Fibroblast of the aortic adventitia (primary cell): ENCODE measurements at regions not wholly inside any gene's neighbourhood (a gene's known extent, or its start where the extent isn't known, plus 50 kb on each side); places are given as distances from the start of the nearest gene placed in this dataset.

ENCODE experiments used
- DNase-seq: peaks from one replicate; pipeline ENCODE4 v3.0.0-alpha.2; 2010; ENCODE audit warnings: low read depth
- H3K4me3 ChIP-seq: 2 replicates; pipeline ENCODE4 v1.5.1; 2011; ENCODE audit warnings: low read depth, mild to moderate bottlenecking, control low read depth, low read length, moderate library complexity
- CTCF ChIP-seq: IDR thresholded peaks from 2 replicates; pipeline ENCODE4 v1.5.1; 2011; ENCODE audit warnings: mild to moderate bottlenecking, low read length, control low read depth, inconsistent platforms; ENCODE audit not compliant: insufficient read depth

- TF ChIP-seq CTCF, result no peak
- no peak overlapping the region for H3K4me3 ChIP-seq
- DNase-seq, result no peak
Measured at GRCh38 chr10:55200020-55200419, 399.0 kb upstream of the PCDH15 start.

GRCh38 chr10:55191236-55191860 is 390.3 kb upstream of the PCDH15 start:
- no peak for TF ChIP-seq CTCF
- no peak overlapping the region for H3K4me3 ChIP-seq
- no peak for DNase-seq

GRCh38 chr10:55183993-55184392 is 383.0 kb upstream of the PCDH15 start:
- no peak for DNase-seq
- H3K4me3 ChIP-seq, result no peak overlapping the region
- TF ChIP-seq CTCF, result no peak

- DNase-seq, result no peak
Measured at GRCh38 chr10:55180357-55180756, 379.3 kb upstream of the PCDH15 start.

GRCh38 chr10:55174419-55174818 is 373.4 kb upstream of the PCDH15 start:
- no peak for TF ChIP-seq CTCF
- no peak for DNase-seq
- no peak overlapping the region for H3K4me3 ChIP-seq

More at GRCh38 chr10:55180357-55180756, 379.3 kb upstream of the PCDH15 start:
- no peak overlapping the region for H3K4me3 ChIP-seq
- TF ChIP-seq CTCF, result no peak

- no peak for DNase-seq
- no peak for TF ChIP-seq CTCF
- H3K4me3 ChIP-seq, result no peak overlapping the region
Measured at GRCh38 chr10:55169493-55169892, 368.5 kb upstream of the PCDH15 start.

GRCh38 chr10:55168343-55168742 is 367.3 kb upstream of the PCDH15 start:
- no peak for TF ChIP-seq CTCF
- H3K4me3 ChIP-seq, result no peak overlapping the region
- DNase-seq, result no peak
